Colon (tissue), 2 donors: ENCODE measurements at regions not wholly inside any gene's neighbourhood (a gene's known extent, or its start where the extent isn't known, plus 50 kb on each side); places are given as distances from the start of the nearest gene placed in this dataset.

Experiments used
- FAIRE-seq: peaks from 2 replicates; lab custom pipeline; 2012; peaks lifted over from hg19 to GRCh38; lab: Jason Lieb, UNC
- donor health status: control.
- donor health status: control.

DNA sequence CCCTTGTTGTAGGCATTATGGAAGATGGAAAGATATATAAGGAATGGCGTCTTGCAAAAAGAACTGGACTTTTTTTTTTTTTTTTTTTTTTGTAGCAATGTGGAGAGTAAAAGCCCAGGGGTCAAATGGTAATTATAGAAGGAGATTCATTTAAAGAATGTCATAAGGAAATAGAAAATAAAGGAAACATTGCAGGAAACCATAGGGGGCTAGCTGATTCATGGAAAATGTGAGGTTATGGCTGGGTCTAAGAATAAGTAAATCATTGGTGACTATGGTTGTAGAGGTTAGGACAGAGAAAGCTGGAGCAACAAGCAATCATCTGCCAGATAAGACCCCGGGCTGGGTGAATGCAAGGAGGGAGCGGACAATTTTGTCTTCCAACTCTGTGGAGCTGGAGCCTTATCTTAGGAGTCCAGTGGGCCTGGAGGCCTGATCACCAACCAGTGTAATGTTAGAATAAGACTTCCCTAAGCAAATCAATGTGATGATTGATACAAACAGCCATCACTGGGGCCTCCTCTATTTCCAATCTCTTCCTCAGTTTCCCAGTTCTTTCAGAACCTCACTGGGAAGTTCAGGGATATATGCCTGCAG lies 201.2 kb upstream of the TNP1 start:
- no peak for FAIRE-seq

DNA sequence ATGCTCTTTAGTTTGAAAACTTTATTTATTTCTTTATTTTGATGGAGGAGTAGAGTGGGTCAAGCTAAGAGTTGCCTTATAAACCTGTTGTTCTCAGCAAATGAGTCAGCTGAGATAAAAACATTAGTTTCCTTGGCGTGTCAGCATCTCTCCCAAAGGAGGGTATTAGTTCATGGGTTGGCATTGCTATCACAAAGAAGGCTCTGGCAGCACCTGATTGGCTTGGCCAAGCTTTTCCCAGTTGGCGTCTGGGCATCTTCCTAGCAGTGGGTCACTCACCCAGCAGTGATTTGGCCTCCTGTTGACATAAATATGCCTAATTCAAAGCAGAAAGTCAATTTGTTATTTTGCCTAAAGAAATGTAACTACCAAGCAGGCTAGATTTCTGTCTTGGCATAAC lies 200.7 kb upstream of the TNP1 start:
- FAIRE-seq: no peak

DNA sequence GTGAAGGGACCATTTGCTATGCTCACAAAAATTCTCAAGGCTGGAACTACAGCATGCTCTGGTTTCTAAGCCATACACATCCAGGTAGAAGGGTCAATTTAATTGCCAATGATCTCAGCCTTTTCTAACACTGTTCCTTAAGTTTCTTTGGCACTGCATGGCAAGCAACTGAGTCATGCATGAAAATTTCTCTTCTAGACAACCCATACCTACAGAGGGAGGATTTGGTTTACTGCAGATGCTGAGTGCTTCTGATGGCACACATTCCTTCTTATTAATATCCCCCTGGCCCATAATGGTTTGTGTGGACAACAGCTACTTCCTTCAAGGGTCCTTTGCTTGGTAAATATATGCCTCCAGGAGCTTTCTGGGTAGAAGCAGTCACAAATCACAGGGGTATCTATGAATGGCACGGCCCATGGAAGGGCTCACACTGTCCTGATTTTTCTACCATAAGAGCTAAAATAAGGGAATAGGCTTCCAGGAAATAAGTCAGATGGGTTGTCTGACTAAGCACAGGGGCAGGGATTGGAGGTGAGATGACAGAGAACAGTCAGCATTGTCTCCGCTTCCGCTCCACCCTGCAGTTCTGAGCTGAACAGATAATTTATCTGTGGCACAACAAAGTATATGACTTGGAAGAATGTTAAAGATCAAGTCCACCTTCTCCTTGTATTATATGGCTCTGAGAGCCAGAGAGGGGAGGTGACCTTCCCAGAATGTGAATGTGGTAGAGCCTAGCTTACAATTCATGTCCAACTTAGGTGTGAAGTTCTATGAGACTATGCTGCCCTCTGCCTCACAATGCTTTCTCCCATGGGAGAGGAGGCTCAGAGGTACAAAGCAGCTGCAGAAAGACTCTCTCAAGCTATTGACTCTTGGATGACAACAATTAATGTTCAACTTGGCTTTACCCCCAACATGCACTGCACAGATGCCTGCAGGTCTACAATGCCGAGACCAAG lies 199.2 kb upstream of the TNP1 start:
- no peak for FAIRE-seq

DNA sequence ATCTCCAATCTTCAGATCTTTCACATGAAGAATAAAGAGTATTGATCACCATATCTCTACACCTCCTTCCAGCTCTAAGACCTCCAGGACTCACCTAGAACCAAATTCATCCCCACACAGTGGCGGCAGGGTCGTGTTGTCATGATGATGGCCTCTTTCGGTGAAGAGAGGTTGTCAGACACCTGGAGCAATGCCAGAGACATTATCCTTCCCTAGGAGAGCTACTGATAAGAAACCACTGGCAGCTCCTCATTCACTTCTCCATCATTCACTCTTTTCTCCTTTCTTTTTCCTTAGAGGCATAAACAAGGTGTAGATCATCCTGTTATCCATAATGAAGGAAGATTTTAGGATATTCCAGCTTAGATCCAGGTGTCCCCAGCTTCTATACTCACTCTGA lies 197.9 kb upstream of the TNP1 start:
- no peak for FAIRE-seq

DNA sequence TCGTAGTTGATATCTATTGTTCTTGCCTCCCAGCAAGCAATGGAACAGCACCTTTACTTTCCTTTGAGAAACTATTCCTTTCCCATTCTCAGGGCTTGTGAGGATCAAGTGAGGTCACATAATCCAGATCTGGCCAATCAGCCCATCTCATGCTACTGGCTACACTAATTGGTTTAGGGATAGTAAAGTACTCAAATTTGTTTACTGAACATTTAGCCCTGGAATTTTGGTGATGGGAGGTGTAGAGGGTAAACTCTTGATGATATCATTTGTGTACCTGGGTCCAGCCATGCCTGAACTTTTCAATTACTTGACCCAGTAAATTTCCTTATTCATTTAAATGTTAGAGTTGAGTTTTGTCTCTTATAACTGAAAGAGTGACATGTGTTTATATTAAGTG lies 195.8 kb upstream of the TNP1 start:
- FAIRE-seq: no peak

DNA sequence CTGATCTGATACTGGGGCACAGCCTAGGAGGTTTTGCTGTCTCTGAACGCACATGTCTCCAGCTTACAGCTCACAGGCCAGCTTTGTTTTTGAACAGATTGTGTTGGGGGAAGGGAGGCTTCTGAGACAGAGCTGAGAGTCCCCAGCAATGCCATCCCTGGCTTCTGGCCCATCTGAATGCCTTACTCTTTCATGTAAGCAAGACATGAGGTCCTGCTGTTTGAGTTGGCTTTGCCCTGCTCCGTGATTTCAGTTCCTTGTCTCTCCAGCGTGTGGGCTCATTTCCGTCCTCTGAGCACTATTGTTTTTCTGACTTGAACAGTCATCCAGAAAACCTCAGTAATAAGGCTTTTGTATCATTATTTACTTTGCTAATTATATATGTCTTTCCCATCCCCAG lies 194.9 kb upstream of the TNP1 start:
- FAIRE-seq: no peak

DNA sequence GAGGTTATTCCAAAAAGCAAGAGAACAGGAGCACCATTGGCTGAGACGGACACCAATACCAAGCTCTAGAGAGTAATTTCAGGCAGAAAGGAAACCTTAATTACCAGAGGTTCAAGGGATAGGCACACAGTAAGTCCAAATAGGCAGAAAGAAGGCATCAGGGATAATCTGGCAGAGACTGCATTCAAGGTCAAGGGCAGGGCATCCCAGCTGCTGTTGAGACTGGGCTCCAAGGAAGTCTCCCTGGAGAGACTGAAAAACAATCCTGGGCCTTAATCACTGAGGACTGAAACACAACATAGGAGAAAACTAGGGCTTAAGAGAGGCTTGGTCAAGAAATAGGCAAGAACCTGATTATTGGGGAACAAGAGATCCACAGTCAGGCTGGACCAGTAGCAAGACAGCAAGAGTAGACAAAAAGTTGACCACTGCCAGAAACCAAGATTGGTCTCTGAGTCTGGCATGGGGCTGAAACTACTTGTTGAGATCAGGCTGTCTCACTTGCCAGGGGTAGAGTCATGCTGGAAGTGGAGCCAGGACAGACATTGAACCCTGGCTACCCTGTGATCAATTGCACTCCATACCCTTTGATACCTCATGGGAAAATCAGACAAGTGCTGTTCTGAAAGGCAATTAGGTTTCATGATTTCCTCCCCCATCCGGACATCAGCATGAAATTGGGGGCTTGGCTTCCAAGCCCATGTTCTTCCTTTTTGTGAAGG lies 193.2 kb upstream of the TNP1 start:
- no peak for FAIRE-seq

DNA sequence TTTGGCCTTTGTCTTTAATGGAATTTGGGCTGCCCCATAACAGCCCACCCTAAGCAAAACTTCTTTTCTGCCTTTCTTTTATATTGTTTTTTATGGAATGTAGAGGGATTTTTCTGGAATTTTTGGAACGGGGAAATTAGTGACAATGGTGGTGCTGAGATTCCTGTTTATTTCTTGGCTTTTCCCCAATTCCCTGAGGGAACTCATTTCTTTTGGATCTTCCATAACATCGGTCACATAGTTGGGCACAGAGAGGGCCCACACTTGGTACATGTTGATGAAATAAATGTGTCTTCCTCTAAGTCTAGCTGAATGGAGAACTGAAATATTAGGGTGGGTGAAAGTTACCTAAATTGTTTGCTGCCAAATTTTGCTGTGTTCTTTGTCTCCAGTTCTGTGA lies 191.6 kb upstream of the TNP1 start:
- FAIRE-seq: no peak

DNA sequence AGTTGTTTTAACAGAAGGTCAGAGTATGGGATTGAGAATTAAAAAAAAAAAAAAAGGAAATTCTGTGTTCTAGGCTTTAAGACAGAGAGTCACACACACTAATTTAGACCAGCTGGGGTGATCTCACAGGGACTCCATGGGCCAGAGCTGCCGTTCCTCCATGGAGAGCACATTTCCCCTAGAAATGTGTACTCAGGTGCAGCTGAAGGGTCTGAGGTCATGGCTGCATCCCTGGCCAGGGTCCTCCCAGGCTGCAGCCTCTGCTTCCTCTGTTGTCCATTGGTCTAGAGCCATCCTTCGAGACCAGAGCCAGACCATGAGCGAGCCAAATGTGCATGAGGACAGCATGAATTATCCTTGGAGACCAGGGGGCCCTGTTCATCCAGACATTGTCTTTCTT lies 190.1 kb upstream of the TNP1 start:
- no peak for FAIRE-seq

DNA sequence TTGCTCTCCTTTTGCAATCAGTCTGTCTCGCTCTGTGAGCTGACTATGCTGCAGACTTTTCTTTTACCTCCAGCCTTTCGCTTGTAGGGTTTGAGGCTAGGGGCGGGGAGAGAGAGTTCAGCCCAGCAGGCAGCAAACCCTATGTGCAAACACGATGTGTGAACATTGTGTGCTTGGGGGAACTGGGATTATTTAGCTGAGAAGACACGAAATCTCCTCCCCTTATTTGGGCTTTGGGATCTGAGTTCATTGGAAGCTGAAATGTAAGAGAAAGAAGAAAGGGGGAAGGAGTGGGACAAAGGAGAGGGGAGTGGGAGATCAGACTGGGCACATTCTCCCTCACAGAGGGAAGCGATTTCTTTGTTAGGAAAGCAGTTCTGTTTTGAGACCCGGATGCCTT lies 189.6 kb upstream of the TNP1 start:
- FAIRE-seq: no peak

DNA sequence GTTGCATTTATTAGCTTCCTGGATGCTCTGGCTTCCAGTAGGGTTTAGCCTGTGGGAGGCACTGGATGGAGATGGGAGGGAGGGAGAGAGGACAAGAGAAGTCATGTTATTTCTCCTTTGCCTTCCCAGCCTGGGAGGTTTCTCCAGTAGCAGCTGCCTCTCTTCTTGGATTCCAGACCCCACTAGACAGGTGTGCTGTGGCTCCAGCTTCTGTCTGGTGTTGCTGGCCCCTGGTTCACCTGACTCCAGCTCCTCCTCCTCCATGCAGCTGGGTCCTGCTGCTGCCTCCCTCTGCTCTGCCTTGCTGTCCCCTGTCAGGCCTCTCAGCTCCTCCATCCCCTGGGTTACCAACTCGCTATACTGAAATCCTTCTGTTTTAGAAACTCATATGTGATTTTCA lies 188.9 kb upstream of the TNP1 start:
- FAIRE-seq: no peak

DNA sequence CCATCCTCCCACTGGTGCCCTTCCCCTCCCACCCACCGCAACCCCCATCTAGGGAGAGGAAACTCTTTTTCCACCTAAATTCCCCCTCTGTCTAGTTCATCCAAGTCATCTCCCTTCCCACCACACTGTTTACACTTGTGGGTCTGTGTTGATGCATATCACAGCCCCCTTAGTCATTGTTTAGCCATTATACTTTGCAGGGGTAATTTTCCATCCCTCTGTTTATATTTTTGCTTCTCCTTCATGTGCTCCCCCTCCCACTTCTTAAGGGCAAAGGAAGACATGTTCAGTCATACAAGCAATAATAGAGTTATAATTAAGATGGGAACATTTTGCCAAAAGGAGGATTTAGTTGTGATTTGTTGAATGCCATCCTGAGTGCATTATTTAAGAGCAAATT lies 187.8 kb upstream of the TNP1 start:
- no peak for FAIRE-seq

DNA sequence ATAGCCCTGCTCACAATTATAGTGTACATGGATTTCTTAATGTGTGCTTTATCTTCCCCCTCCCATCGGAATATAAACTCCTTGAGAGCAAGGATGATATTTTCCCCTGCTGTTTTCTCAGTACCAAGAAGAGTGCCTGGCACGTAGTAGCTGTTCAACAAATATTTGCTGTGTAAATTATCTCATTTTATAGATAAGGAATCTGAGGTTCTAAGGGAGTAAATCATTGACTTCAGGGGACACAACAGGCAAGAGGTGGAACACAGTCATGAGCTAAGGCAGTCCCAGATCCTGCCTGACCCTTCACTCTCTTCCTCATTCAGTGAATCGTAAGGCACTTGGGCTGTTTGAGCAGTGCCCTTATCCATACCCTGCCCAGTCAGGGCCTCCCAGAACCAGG lies 187.3 kb upstream of the TNP1 start:
- no peak for FAIRE-seq

DNA sequence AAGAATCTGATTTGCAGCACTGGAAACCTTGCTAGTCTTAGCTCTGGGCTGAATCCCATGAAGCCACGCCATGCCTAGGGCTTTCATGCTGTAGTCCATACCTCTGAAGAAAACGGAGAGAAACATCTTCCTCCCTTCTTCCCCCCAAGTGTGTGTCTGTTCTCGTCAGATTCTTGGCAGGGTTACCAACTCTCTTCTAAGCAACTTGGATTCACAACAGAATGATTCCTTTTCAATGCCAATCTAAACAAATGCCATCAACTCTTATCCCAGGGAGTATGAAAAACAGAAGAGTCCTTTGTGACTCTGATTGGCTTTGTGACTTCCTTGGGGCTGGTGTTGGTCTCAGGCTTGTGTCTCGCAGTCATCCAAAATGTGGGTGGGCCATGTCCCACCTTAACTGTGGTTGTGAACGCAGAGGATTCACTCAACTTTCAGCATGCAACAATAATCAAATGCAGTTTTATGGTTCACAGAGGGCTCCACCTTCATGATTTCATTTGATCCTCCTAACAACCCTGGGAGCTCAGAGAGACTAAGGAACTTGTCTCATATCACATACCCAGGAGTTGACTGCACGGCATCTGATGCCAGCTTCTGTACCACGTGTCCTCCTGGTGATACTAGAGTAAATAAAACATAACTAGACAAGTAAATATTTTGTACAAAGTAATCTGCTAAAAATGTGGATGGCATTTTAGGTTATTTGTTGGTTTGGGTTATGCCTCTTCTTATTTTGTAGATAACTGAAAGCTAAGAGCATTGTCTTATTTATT lies 186.0 kb upstream of the TNP1 start:
- no peak for FAIRE-seq

DNA sequence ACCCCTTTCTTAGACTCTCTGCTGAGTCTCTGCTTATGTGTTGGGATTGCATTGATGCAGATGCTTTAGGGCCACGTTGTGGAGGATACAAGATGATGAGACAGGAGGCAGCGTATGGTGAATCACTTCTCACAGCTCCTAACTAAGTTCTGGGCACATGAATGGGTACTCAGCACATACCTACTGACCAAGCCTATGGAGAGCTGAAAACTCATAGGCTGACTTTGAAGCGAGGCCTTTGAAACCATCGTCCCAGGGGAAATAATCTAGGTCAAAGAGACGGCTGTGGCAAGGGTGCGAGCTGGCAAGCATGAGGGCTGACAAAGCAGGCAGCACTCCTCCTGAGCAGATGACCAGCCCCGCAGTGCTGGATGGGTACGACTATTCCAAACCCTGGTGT lies 180.2 kb upstream of the TNP1 start:
- no peak for FAIRE-seq

DNA sequence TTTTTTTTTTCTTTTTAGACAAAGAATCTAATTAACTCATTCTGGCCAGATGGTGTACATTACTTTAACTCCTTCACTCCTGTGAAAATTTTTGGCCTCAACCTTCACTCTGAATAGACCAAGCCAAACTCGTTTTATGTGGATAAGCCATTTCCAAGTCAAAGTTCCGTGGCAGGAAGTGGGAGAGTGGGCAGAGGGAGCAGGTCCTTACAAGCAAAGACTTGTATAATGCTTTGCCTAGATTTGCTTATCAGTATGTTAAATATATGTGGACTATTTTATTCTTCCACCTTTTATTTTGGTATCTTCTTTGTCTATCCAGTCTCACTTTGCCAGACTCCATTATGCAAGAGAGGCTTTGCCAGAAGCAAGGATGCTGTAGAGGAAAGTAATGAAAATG lies 178.1 kb upstream of the TNP1 start:
- no peak for FAIRE-seq

DNA sequence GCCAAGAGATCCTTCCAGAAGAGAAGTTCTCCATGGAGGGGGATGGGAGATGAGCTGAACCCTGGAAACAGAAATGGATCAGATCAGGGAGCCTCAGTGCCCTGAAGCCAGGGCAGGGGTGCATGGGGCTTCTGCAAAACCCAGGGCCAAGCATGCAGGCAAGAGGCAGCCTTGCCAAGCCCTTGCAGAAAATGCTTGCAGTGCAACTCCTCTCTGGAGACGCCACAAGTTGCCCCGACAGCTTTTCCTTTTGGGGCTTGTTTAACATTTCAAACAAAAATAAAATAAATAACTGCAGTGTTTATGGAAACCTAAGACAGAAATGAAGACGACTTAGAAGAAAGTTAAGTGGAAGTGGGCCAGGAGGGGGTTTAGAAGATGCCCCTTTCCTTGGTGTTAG lies 177.5 kb upstream of the TNP1 start:
- no peak for FAIRE-seq

DNA sequence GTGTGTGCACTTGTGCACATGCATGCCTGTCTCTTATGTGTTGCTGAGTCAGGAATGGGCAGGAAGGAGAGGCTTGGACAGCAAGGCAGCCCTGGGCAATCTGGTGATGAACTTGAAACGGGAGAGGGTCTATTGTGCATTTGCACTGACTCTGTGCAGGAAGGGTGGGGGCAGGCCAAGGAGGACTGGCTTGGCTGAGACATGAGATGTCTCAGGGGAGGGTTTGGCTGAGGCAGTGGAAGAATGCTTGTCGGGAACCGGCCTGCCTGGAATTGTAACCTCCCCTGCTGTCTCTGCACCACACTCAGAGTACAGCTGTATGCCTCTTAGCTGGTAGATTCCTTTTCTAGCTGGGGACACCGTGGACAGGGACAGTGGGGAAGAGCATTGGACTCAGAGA lies 176.1 kb upstream of the TNP1 start:
- FAIRE-seq: no peak

DNA sequence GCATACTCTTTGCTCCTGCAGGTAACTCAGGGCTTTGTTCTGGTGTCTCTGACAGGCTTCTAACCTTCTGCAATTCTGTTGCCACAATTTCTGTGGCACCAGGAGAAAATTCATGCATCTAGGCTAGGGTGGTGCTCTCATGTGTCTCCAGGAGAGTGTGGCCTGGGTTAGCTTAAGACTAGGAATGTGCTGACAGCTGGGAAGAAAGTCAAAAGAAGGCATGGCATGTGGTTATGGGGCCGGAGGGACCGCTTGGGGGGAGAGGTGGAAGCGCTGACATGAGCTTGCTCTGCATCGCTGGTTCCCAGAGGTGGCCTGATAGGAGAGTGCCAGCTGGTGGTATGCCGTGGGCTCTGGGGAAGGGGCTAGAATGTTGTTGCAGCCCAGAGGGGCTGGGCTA lies 173.3 kb upstream of the TNP1 start:
- FAIRE-seq: no peak

DNA sequence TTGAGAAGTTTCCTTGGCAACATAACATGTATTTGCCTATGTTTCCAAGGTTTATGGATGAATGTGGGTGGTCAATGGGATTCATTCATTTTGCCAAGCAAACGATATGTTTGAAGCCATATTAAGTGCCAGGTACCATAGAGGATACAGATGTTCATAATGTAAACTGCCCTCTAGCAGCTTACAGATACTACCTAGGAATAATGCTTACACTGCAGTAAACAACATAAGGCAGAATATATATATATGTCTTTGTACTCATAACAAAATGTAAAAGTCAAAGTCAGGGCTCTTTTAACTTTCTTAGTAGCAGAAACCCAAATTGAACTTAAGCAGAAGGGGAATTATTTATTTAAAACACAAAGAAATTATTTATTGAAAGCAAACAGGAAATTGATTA lies 171.6 kb upstream of the TNP1 start:
- FAIRE-seq: no peak

DNA sequence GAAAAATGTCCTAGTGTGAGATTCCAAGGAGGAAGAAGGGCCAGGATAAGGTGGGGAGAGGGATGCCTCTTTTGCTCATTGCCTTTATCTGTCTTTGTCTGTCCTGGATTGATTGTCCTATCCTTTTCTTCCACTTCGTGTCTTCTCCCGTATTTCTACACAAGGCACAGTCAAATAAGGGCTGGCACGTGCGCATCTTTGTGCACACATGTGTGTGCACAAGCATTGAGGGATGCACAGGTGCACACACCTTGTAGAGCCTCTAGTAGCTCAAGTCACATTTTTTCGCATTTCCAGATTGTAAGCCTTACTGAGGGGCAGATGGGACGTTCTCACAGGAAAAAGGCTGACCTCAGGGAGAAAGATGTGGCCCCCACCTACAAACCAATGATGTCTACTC lies 170.2 kb upstream of the TNP1 start:
- no peak for FAIRE-seq

DNA sequence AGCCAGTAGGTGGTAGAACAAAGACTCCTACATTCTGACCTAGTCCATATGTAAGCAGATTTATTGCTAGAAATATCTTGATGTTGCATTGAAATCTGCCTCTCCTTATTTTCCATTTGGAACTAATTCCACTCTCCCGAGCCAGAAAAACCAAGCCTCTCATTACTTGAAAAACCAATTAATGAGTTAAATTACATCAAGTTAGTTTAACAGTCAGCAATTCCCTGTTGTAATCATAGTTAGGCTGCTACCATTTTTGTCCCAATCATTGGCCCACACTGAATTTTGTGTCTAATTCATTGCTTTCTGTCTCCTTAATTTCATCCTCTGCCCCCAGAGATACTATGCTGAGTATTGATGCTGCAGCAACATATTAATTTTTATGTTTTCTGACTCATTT lies 168.3 kb upstream of the TNP1 start:
- no peak for FAIRE-seq

DNA sequence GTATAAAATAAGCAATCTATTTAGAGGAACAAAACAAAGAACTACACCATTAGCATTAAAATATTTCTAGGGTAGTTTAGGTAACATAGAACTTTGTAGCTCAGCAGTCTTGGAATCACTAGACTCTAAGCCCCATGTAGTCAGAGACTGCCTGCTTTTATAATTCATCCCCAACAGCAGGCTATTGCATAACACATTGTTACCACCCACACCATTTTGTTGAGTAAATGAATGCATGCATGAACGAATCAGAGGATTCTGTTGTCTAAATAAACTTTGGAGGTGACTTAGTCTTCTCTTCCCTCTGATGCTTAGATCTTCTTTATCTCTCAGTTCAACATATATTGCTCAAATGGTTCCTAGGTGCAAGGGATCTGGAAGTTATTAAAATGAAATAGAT lies 167.6 kb upstream of the TNP1 start:
- FAIRE-seq: no peak
